HG03432 (cell line): ENCODE measurements at regions not wholly inside any gene's neighbourhood (a gene's known extent, or its start where the extent isn't known, plus 50 kb on each side); places are given as distances from the start of the nearest gene placed in this dataset.

Source experiments
- ATAC-seq: cut with Tn5 transposase; IDR thresholded peaks from one replicate; pipeline ENCODE4 v1.9.1; 2021; ENCODE audit warnings: mild to moderate bottlenecking, moderate library complexity; ENCODE audit not compliant: unreplicated experiment

DNA sequence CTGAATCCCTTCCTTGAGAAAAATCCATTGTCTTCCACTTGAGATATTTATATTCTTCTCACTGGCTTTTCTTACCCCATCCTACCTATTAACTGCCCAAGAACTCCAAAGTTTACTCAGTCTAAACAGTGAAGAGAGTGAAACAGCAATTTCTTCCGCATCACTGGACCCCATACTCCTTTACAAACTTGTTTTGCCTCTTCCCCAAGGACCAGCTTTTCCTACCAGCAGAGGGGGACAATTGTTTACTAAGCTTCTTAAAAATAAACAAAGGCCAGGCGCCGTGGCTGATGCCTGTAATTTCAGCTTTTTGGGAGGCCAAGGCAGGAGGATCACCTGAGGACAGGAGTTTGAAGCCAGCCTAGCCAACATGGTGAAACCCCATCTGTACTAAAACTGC is 52.0 kb downstream of the LRATD1 start:
- ATAC-seq: no peak

DNA sequence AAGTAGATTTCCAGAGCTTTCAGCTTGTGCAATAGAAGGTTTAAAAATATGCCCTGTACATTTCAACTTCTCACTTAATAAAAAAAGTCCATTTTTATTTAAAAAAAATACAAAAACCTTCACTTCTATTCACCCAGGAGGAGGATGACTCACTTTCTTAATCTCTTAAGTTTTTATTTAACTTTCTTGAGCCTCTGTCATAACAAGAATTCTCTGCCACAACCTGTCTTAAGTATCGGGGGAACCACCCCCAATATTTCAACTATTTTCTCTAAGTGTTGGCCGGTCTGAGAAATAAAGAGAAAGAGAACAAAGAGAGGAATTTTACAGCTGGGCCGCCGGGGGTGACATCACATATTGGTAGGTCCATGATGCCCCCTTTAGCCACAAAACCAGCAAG is 58.4 kb downstream of the LRATD1 start:
- ATAC-seq: no peak

DNA sequence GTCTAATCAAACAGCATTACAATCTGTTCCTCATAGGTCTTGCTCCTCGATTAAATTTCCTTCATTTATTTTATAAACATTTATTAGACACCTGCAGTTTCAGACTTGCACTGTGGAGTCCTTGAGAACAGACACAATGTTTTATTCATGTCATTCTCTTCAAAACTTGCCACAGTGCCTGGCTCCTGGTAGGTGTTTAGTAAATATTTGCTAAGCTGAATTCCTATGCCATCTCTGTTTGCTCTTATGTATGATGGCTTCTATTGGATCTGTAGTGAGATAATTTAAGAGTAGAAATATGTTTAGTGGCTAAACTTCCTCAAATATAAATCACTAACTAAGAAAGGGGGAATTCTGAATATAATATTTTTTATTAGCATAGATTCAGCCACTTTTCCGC is 61.4 kb downstream of the LRATD1 start:
- ATAC-seq: no peak

DNA sequence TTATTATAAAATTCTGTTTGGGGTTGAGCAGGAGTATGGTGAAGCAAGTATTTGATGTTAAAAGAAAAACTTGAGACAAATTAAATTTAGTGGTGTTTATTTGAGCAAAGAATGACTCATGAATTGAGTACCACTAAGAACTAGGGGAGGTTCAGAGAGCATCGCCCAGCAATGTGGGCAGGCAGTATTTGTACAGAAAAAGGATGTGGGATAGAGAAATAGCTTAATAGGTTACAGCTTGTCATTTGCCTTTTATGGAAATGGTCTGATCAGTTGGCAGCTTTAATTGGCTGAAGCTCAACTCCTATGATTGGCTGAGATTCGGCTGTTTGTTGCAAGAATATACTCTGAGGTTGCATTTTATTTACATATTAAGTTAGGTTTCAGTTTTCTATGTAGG is 68.2 kb downstream of the LRATD1 start:
- ATAC-seq: no peak

DNA sequence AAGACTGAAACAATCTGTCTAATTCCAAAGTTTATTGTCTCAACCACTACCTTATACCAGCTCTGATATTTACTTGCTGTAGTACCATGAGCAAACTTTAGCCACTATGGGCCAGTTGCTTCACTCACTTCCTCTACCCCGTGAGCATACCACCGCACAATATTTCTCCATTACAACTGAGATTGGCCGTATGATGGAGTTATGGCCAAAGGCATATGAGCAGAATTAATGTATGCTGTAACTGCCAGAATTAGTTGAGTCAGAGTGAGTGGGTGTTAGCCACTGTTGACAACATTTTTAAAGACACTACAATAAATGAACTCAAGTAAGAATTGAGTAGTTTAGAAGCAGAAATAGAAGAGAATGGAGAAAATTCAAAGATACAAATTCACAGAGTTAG is 69.7 kb downstream of the LRATD1 start:
- ATAC-seq: no peak

DNA sequence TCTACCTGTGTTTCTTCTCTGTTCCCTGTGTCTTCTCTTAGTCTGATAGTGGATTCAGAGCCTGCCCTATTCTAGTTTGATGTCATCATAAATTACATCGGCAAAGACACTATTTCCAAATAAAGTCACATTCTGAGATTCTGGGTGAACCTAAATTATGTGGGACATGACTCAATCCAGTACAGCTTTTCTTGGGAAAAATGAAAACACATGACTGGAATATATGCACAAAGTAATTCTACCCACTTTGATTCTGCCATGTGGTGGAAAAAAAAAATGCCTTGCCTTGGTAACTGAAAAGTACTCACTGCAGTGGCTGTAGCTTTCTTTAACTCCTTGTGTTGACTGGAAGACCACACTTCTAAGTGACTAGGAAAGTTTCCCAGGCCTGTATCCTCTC is 73.7 kb downstream of the LRATD1 start:
- no peak for ATAC-seq

DNA sequence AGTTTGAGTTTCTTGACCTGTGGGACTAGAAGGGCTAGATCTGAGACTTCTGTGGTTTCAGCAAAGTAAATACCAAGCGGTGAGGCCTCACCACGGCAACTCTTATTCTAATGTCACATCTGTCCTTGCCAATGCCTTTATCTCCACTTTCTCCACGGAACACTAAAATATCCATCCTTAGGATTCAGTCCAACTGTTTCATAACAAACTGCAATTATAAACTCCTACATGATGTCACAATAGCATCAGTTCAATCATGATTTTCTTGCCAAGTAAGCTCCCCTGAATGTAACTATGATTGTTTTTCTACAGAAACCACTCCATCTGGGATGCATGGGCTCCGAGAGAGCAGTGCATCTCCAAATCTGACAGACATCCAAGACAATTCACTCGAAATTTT is 79.6 kb downstream of the LRATD1 start:
- no peak for ATAC-seq

DNA sequence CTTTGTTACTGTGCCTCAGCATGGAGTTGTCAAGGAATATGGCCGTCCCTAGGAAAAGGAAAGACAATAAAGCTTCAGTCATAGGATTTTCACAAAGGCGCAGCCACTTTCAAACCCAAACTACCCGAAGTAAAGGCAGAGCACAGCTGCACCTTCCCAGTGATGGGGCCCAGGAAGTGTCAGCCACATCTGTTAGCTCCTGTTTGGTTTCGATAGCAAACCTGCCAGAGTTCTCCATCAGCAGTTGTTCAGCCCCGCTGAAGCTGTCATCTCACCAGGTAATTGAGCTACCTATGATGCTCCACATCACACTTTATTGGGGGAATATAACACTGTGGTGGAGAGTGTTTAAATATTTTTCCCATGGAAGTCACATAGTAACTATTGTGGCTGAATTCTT is 80.7 kb downstream of the LRATD1 start:
- no peak for ATAC-seq

DNA sequence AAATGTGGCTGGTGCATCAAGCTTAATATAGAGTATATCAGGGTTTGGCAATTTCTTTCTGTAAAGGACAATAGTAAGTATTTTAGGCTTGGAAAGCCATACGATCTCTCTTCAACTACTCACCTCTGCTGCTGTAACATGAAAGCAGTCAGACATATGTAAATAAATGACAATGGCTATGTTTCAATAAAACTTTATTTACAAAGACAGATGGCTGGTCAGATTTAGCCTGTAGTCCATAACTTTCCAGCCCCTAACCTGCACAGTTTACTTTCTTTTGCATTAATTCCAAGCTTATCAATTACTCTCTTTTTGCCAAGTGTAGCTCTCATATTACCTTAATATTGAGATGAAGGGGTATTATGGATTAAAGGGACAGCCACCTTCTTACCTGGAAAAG is 83.1 kb downstream of the LRATD1 start:
- ATAC-seq: no peak

DNA sequence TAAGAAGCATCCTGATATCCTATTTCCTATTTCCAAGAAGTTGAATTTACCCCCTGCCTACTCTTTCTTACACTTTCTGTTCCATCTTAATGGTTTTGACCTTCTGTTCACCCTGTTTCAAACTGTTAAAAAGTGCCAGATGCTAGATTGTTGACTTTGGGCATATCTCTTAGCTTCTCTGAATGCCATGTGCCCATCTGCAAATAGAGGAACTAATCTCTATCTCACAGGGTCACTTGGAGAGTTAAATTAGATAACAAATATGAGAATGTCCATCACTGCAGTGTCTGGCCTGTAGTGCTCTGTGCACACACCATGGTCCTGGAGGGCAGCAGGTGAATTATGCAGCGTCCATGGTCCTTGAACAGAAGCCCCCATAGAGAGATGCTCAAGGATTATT is 83.8 kb downstream of the LRATD1 start:
- ATAC-seq: no peak

DNA sequence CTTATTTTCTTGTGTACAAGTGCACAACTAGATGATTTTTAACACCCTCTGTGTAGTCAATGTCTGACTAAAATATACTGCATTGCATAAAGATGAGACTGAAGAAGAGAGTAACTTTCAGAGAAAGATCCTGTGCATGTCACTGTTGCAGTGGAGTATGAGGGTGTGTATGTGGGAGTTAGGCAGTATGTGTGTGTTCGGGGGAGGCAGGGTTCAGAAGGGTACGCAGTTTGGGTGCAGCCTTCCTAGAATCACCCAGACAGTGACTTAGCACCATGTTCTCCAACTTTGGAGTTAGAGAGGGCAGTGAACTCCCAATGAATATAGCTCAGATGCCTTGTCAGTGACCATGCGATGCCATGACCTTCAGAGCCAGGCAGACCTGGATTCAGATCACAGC is 84.6 kb downstream of the LRATD1 start:
- ATAC-seq: no peak

DNA sequence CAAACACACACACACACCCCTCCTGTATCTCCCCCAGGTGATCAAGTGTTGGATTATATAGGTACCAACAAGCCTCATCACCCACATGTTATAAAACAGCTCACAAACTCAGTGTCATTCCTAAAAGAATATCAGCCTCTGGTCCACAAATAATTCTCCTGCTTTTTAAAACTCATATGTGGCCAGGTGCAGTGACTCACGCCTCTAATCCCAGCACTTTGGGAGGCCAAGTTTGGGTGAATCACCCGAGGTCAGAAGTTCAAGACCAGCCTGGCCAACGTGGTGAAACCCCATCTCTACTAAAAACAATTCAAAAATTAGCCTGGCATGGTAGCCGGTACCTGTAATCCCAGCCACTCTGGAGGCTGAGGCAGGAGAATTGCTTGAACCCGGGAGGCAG is 87.8 kb downstream of the LRATD1 start:
- no peak for ATAC-seq

DNA sequence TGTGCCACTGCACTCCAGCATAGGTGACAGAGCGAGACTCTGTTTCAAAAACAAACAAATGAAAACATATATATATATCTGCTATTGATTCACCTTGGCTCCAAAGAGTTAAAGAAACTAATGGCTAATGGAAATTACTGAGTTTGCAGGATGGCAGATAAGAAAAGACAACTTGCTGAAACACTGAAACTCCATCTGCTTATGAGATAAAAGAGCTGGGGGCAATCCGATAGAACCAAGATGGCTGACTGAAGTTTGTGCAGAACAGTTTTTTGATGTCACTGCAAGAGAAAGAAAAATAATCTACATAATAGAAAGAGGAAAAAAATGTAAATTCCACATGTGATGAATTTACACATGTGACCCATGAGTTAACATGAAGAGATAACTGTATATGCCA is 88.2 kb downstream of the LRATD1 start:
- ATAC-seq: no peak

DNA sequence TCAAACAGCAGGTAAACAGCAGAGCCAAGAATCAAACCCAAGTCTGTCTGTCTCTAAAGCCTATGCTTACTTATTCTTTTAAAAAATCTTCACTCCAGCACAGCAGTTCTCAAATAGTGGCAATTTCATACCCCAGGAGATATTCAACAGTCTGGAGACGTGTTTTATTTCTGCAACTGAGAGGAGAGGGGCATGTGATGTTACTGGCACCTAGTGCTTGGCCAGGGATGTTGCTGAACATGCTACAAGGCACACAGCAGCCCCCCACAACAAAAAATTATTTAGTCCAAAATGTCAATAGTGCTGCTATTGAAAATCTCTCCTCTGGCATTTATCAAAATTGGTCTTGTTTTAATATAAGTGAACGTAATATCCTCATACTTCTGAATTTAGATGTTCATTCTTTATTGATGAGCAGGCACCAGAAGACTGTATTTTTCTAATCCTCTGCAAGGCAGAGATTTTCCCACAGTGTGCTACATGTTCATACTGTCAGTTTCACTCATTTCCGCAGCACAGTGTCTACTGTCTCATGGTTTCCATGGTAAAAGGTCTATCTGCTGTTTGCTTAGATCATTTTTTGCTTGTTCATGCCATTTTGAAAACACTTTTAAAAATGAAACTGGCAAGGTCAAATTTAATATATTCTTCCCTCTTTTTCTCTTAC is 90.5 kb downstream of the LRATD1 start:
- no peak for ATAC-seq

DNA sequence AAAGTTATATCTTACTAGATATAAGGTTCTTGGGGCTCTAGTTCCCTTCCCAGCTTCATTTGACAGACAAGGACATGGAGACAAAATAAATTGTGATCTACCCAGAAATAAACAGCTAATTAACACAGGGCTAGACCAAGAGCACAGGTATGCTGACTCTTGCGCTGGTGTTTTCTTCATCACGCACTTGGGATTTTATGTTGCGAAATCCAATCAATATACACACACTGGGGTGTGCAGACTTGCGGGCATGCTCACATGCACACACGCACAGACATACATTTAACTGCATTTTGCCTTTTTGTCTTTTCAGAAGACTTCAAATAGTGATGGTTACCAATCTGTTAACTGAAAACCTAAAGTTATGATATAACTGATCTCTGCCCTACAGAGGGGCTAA is 91.2 kb downstream of the LRATD1 start:
- no peak for ATAC-seq

DNA sequence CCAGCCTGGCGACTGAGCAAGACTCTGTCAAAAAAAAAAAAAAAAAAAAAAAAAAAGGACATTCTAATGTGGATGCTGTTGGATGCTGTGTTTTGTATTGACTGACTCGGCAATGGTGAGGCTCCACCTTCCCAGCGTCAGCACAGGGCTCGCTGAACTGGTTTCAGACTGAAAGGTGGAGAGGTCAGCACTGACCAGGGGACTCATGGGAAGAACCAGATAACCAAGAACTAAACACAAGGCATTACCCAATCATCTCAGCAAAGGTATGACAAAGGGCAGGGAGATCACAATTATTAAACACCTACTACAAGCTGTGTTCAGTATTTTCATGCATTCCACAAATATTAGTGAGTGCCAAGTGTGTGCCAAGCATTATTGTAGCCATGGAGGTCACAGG is 103.2 kb downstream of the LRATD1 start:
- no peak for ATAC-seq

DNA sequence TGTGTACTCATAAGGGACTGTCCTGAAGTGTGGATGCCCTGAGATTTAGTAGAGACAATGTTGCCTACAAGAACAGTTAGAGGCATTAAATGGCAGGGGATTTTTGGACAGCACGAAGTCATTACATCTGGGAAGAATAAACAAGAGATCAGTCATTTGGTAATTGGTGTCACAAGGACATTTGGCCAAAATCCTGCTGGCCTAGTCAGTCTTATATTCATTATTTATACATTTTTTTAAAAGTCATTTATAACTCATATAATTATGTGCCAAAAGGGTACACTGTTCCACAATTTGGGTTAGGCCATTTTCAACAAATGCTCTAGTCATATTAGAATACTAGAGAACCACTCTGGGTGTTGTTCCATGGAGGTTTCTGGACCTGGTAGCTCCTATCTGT is 104.7 kb downstream of the LRATD1 start:
- ATAC-seq: no peak

DNA sequence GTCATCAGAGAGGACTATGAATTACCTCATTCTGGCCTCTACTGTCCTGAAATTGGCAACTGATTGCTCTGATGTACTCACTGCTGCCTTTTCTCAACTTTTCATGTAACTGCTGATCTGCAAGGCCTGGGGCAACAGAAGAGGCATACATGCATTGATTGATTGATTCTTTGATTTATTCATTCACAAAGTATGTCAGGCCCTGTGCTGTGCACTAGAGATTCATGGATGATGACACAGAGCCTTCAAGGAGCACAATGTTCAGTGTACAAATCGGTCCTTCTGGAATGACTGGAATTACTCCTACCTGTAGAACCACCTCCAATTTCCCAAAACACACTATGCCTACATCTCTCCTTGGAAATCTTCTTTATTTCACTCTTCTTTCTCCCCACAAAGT is 111.3 kb downstream of the LRATD1 start:
- ATAC-seq: no peak

DNA sequence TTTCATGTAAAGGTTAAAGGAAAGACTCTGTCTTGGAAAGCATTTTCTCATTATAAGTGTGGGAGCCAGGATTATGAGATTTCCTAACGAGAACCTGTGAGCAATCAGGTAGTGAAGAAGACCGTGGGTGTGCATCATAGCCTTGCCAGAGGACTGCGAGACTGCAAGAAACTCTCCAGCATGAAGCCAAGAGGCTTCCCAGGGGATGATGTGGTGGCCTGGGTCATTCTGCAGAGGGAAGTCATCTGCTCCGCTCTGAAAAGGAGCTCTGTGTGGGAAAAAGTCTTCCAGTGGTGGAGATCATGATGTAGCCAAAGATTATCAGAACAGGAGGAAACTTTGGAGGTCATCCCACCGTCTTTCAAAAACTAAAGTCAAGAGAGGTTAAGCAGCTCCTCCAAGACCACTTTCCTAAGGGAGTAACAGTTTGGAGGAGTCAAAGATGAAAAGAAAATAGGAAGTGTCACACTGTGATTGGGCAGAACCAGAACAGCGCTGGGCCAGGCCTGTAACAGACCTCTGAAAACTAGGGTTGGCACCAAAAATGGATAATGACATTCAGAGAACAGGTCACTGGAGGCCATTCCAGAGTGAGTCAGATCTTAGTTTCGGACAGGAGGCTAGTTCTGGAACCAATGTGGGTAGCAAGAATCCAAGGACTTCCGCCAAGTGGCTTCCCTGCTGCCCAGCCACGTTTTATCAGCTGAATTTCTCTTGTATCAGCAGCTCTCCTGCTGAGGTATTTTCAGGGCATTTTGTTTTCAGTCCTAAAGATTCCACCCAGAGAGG is 113.0 kb downstream of the LRATD1 start:
- no peak for ATAC-seq

DNA sequence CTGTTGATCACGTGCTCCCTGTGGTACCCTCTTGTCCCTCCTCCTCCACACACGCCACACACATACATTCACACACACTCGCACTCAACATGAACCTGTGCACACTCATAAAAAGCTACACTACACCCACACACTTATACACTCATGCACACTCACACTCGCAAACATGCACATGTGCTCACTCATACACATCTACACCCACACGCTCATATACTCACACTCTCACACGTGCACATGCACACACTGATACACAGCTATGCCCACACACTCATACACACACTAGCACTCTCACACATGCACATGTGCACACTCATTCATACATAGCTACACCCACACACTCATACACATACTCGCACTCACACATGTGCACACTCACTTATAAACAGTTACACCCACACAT is 113.6 kb downstream of the LRATD1 start:
- ATAC-seq: no peak

DNA sequence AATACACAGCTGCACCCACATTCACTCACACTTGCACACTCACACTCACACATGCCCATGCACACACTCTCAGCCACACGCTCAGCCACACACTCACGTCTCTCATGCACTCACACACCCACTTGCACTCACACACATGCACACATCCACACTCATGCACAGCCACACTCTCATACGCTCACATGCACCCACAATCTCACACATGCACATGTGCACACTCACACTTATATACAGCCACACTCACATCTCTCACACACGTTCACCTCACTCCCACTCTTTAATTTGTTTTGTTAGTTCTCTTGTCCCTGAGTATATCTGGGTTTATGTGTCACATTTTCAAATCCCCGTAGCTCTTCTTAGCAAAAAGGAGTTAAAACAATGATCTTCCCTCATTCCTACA is 114.9 kb downstream of the LRATD1 start:
- no peak for ATAC-seq

DNA sequence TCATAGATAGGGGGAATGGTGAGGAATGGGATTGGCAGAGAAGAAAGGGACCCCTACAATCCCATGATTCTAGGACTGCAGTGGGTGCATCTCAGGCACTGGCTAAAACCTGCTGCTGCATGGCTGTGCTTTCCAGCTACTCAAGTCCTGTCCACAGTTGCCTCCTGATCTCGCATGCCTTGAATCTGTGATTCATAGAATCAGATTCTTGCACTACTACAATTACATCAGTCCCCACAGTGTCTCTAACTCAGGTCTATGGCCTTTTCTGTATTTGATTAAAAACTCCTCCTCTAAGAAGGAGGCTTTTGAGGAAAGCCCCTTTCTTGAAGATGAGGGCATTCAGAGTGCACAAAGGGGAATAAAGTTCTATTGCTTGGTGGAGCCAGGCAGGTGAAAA is 117.4 kb downstream of the LRATD1 start:
- no peak for ATAC-seq

DNA sequence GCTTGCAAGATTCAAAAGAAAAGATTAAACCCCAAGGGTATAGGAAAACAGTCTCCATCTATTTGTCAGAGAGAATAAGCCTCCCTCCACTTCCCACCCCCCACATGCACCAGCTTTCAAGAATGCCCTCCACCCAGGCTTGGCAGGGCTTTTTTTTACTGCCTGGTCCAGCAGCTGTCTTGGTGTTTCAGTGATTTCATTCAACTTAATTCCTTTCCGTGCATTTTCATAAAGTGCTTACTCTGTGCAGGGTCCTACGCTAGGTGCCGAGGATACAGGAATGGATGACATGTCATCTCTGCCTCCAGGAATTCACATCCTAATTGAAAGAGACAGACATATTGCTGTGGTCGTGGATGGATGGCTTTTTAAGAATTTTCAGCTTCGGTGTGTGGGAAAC is 117.9 kb downstream of the LRATD1 start:
- ATAC-seq: no peak
